GM18511 (cell line): ENCODE measurements at regions not wholly inside any gene's neighbourhood (a gene's known extent, or its start where the extent isn't known, plus 50 kb on each side); places are given as distances from the start of the nearest gene placed in this dataset.

ENCODE experiments used
- ATAC-seq: cut with Tn5 transposase; IDR thresholded peaks from one replicate; pipeline ENCODE4 v1.9.1; 2021; ENCODE audit warnings: mild to moderate bottlenecking, moderate library complexity; ENCODE audit not compliant: unreplicated experiment

GRCh38 chr3:115518100-115518852 lies 105.0 kb upstream of the GAP43 start:
- ATAC-seq, result no peak

- ATAC-seq, result no peak
Observed at GRCh38 chr3:115520241-115520640, 103.1 kb upstream of the GAP43 start.

- no peak for ATAC-seq
Observed at GRCh38 chr3:115520651-115521245, 102.6 kb upstream of the GAP43 start.

GRCh38 chr3:115523458-115523857 lies 99.9 kb upstream of the GAP43 start:
- ATAC-seq, result no peak

GRCh38 chr3:115524549-115524948 lies 98.8 kb upstream of the GAP43 start:
- no peak for ATAC-seq

GRCh38 chr3:115525731-115526130 lies 97.6 kb upstream of the GAP43 start:
- ATAC-seq, result no peak

GRCh38 chr3:115533218-115533617 lies 90.1 kb upstream of the GAP43 start:
- no peak for ATAC-seq

- no peak for ATAC-seq
Observed at GRCh38 chr3:115536171-115536570, 87.1 kb upstream of the GAP43 start.

- no peak for ATAC-seq
Observed at GRCh38 chr3:115537669-115538068, 85.6 kb upstream of the GAP43 start.

- ATAC-seq, result no peak
Observed at GRCh38 chr3:115547207-115547606, 76.1 kb upstream of the GAP43 start.

GRCh38 chr3:115548611-115549010 lies 74.7 kb upstream of the GAP43 start:
- no peak for ATAC-seq

- no peak for ATAC-seq
Observed at GRCh38 chr3:115549071-115549470, 74.2 kb upstream of the GAP43 start.

GRCh38 chr3:115550285-115550761 lies 73.0 kb upstream of the GAP43 start:
- no peak for ATAC-seq

GRCh38 chr3:115551016-115551415 lies 72.3 kb upstream of the GAP43 start:
- no peak for ATAC-seq

- no peak for ATAC-seq
Observed at GRCh38 chr3:115552007-115552406, 71.3 kb upstream of the GAP43 start.

GRCh38 chr3:115553796-115554486 lies 69.4 kb upstream of the GAP43 start:
- ATAC-seq, result no peak

GRCh38 chr3:115554487-115554807 lies 68.9 kb upstream of the GAP43 start:
- no peak for ATAC-seq

GRCh38 chr3:115562636-115563267 lies 60.6 kb upstream of the GAP43 start:
- no peak for ATAC-seq

- no peak for ATAC-seq
Observed at GRCh38 chr3:115563984-115564383, 59.3 kb upstream of the GAP43 start.

- ATAC-seq, result no peak
Observed at GRCh38 chr3:115571413-115571812, 51.9 kb upstream of the GAP43 start.
